Small intestine (tissue), 7 donors: ENCODE measurements at regions not wholly inside any gene's neighbourhood (a gene's known extent, or its start where the extent isn't known, plus 50 kb on each side); places are given as distances from the start of the nearest gene placed in this dataset.
A peak's percentile ranks its signal among the peaks of the same experiment; 100 is the strongest.

Source experiments
- DNase-seq, 2 donors: peaks; one replicate each; pipeline versions ENCODE4 v3.0.0 to v3.0.0-alpha.2; 2013
- FAIRE-seq: peaks from 2 replicates; lab custom pipeline; 2012; peaks lifted over from hg19 to GRCh38; lab: Jason Lieb, UNC
- H3K27ac ChIP-seq, 3 donors: one replicate each; pipeline ENCODE4 v1.5.1; 2013; ENCODE audit warnings: low read length in 2 of 3, mild to moderate bottlenecking in 2 of 3, control low read depth in 1 of 3, inconsistent platforms in 1 of 3, low read depth in 1 of 3, moderate library complexity in 1 of 3
- H3K27me3 ChIP-seq, 3 donors: one replicate each; pipeline ENCODE4 v1.6.1; 2013; ENCODE audit warnings: low read length in 3 of 3, inconsistent platforms in 1 of 3; ENCODE audit not compliant: control insufficient read depth in 3 of 3, insufficient read depth in 3 of 3
- H3K36me3 ChIP-seq, 3 donors: one replicate each; pipeline ENCODE4 v1.6.1; 2013; ENCODE audit warnings: low read length in 3 of 3, inconsistent platforms in 1 of 3, low read depth in 1 of 3, mild to moderate bottlenecking in 1 of 3, moderate library complexity in 1 of 3; ENCODE audit not compliant: control insufficient read depth in 3 of 3, insufficient read depth in 2 of 3
- H3K4me1 ChIP-seq, 3 donors: one replicate each; pipeline ENCODE4 v1.6.1; 2013; ENCODE audit warnings: low read length in 2 of 3, inconsistent platforms in 1 of 3, low read depth in 1 of 3, mild to moderate bottlenecking in 1 of 3, moderate library complexity in 1 of 3; ENCODE audit not compliant: control insufficient read depth in 3 of 3, insufficient read depth in 2 of 3
- H3K4me3 ChIP-seq, 3 donors: one replicate each; pipeline ENCODE4 v1.5.1; 2013; ENCODE audit warnings: low read length in 3 of 3, control low read depth in 1 of 3, inconsistent platforms in 1 of 3, low read depth in 1 of 3, mild to moderate bottlenecking in 1 of 3, moderate library complexity in 1 of 3
- H3K9me3 ChIP-seq, 2 donors: one replicate each; pipeline ENCODE4 v1.6.1; 2013; ENCODE audit warnings: low read depth in 1 of 2, low read length in 1 of 2; ENCODE audit not compliant: control insufficient read depth in 2 of 2, insufficient read depth in 1 of 2
- WGBS, 3 donors: extraction: QIAGEN DNeasy Blood & Tissue Kit; methylation state at CpG; one replicate each; pipeline ENCODE4 v1.1.7; 2013; 5-methylcytosine and 5-hydroxymethylcytosine counted together
- donor health status: healthy with polysubstance abuse.
- donor health status: control.
- donor health status: control.
- donor health status: Bipolar disorder and iron deficiency.
- donor health status: healthy.

DNA sequence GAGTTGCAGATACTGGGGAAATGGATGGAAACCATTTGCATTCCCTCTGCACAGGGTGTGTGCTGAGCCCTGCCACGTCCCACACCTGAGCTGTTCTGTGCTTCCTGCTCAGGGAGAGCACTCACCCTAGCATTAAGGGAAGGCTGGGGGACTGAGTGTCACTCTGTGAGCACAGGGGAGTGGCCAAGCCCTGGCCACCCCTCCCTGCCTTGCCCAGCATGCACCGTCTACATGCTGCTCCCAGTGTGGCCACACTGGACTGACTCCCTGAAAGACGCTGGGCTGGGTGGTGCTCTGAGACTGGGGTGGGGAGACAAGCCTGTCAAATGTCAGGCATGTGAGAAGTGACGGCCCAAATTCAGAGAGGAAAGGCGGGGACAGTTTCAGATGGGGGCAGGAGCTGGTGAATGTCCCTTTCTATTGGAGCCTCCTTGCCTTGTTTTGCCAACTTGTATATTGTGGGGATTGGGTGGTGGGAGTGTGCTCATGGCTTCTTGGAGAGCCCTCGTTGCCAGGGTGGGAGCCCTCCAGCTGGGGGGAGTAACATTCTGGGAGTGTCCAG, 298.4 kb upstream of the HS6ST1 start:
- Histone ChIP-seq H3K4me1 (no peaks in the 10 kb centered on the region), H3K9me3 (no peaks in the 10 kb centered on the region), H3K4me3 (no peak overlapping the region), H3K36me3 (no peaks in the 10 kb centered on the region), H3K27ac (no peak overlapping the region), H3K27me3 (peaks cover 0 to 3% (median 0%) of the 10 kb centered on the region in 3 donors)
- 58 to 64% (median 60%) methylated on average over 5 to 6 of the region's 6 CpGs for WGBS, 3 donors
- DNase-seq, result no peak
- FAIRE-seq, result no peak

DNA sequence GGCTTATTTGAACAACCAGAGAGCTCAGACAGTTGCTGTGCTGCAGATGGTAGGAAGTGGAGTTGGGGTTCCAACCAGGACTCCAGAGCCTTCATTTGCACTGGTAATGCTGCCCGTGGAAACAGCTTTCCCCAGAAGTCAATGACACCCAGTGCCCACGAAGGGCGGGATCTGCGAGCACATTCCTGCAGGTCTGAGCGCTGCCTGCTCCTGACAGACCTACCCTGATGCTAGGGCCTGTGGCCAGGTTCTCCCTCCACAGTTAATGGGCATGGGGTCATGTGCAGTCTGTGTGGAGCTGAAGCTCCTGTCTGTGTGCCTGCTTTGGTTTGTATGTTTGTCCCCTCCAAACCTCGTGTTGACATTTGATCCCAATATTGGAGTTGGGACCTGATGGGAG, 299.0 kb upstream of the HS6ST1 start:
- no peak for DNase-seq
- Histone ChIP-seq H3K27ac (no peak overlapping the region), H3K4me1 (no peaks in the 10 kb centered on the region), H3K27me3 (no peaks in the 10 kb centered on the region), H3K4me3 (no peak overlapping the region), H3K36me3 (no peaks in the 10 kb centered on the region), H3K9me3 (no peaks in the 10 kb centered on the region)
- no peak for FAIRE-seq
- WGBS, 3 donors, result 85 to 87% (median 87%) methylated on average over 6 of the region's 6 CpGs

DNA sequence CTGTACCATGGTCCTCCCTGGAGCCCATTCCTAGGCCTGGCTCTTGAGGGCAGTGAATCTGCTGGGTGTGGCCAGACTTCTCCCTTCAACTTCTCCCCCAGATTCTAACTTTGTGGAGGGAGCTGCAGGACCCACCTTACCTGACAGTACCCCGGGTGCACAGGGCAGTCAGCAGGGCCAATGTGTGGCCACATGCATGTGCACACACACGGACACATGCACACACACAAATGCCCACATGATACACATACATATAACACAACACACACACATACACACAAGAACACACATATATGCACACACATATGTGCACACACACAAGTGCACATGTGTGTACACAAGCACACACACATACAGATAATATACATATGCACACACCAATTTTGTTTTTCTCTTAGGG, 300.0 kb upstream of the HS6ST1 start:
- Histone ChIP-seq H3K36me3 (no peaks in the 10 kb centered on the region), H3K4me1 (no peaks in the 10 kb centered on the region), H3K4me3 (no peak overlapping the region), H3K9me3 (no peaks in the 10 kb centered on the region), H3K27ac (no peak overlapping the region), H3K27me3 (no peaks in the 10 kb centered on the region)
- 89 to 94% (median 92%) methylated on average over 2 of the region's 2 CpGs for WGBS, 3 donors
- DNase-seq, result no peak
- no peak for FAIRE-seq

DNA sequence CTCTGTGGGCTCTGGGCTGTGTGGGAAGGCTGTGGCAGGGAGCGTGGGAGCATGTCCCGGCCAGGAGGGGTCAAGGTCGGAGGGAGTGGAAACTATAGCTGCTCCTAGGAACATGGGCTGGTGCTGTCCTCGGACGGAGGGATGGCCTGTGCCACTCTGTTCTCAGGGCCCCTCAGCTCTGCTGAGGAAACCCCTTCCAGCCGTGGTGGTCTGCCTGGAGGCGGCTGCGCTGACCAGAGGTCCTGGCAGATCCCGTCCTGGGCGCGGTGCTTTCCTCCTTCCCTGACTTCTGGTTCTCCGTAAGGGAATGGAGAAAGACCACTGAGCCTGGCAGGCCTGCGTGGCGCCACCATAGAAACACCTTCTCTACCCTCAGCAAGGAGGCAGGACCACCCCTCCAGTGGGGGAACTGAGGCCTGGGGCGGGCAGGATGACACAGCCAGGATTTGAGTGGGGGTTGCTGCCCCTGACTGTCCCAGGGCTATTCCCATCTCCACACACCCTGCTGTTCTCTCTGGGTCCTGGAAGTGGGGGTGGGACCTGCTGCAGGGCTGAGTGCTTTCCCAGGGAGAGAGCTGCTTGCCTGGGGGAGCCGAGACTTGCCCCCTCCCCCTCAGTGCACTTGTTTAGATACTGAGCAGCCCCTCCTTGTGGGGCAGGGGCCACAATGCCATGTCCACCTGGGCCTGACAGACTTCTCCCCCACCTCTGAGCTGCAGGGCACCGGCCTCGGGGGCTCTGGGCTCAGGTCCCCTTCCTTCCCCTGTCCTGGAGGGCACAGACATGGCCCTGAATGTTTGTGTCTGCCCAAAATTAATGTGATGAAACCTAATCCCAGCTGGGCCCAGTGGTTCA, 301.0 kb upstream of the HS6ST1 start:
- H3K9me3 ChIP-seq, result no peaks in the 10 kb centered on the region
- DNase-seq (no peak), FAIRE-seq (no peak)
- H3K27ac ChIP-seq, result no peak overlapping the region
- no peak overlapping the region for H3K4me3 ChIP-seq
- 86 to 92% (median 90%) methylated on average over 16 to 18 of the region's 18 CpGs for WGBS, 3 donors
- H3K27me3 ChIP-seq, result no peaks in the 10 kb centered on the region
- H3K36me3 ChIP-seq, result no peaks in the 10 kb centered on the region
- no peaks in the 10 kb centered on the region for H3K4me1 ChIP-seq

DNA sequence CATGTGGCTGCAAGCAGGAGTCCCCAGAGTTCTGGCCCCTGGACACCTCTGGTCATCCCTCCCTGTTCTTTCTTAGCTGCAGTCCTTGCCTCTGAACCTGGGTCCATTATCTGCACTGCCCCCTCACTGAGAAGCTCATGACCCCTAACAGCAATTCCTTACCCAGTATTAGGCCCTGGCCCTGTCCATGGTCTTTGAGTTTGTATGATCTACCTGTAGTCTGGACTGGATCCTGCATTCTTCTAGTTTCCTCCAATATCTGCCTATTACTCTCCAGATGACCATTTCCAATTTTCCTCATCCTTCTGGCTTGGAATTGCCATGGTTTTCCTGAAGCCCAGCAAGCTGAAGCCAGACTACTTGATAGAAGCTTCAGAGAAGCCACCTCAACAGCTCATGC, 302.4 kb upstream of the HS6ST1 start:
- H3K36me3 ChIP-seq, result no peaks in the 10 kb centered on the region
- H3K4me3 ChIP-seq, result no peak overlapping the region
- no peaks in the 10 kb centered on the region for H3K4me1 ChIP-seq
- no peaks in the 10 kb centered on the region for H3K27me3 ChIP-seq
- H3K9me3 ChIP-seq, result no peaks in the 10 kb centered on the region
- FAIRE-seq (no peak), DNase-seq (no peak)
- H3K27ac ChIP-seq, result no peak overlapping the region

DNA sequence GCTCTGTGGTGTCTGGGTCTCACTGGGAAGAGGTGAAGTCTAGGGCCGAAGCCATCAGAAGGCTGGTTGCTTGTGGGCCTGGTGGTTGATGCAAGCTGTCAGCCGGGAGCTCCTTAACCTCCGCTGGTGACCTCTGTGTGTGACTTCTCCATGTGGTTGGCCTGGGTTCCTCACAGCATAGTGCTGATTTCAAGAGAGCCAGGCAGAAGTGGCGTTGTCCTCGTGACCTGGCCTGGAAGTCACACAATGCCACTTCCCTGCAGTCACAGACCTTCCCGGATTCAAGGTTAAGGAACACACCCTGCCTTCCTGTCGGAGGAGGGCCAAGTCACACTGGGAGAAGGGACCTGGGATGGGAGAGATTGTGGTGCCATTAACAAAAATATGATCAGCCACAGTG, 303.7 kb upstream of the HS6ST1 start:
- 75 to 85% (median 84%) methylated on average over 7 of the region's 7 CpGs for WGBS, 3 donors
- no peaks in the 10 kb centered on the region for H3K4me1 ChIP-seq
- FAIRE-seq (no peak), DNase-seq (peak in 1 of 2 donors; percentile 4)
- H3K27me3 ChIP-seq, result no peaks in the 10 kb centered on the region
- no peaks in the 10 kb centered on the region for H3K9me3 ChIP-seq
- H3K36me3 ChIP-seq, result no peaks in the 10 kb centered on the region
- H3K27ac ChIP-seq, result no peak overlapping the region
- no peak overlapping the region for H3K4me3 ChIP-seq

DNA sequence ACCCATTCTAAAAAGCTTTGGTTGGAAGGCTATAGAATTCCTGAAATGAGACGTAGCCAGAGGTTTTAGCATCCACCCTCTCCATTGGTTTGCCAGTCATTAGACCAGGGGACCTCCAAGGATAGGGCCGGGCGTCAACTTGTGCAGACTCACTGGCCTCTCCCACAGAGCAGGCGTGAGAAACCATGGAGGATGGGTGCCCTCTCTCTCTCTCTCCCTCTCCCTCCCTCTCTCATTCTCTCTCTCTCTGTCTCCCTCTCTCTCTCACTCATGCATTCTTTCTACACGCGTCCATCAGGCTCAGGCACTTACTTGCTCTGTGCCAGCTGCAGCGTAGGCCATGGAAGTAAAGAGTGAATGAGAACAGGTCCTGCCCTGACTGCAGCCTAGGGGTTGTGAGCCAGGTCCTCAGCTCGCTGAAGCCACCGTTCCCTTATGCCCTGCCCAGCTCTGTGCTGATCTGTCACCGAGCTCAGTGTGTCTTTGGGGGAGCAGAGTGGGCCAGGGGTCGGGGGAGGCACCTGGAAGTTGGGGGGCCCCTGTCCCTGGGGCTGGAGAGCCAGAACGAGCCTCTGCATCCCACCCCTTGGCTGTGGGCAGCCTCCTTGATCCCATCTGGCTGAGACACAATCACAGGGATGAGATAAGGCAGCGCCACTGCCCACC, 304.4 kb upstream of the HS6ST1 start:
- WGBS, 3 donors, result 85 to 90% (median 87%) methylated on average over 13 of the region's 13 CpGs
- Histone ChIP-seq H3K27ac (no peak overlapping the region), H3K36me3 (no peaks in the 10 kb centered on the region), H3K4me3 (no peak overlapping the region), H3K9me3 (no peaks in the 10 kb centered on the region), H3K27me3 (peaks cover 0 to under 1% (median 0%) of the 10 kb centered on the region in 3 donors), H3K4me1 (no peaks in the 10 kb centered on the region)
- FAIRE-seq, result no peak
- no peak for DNase-seq

DNA sequence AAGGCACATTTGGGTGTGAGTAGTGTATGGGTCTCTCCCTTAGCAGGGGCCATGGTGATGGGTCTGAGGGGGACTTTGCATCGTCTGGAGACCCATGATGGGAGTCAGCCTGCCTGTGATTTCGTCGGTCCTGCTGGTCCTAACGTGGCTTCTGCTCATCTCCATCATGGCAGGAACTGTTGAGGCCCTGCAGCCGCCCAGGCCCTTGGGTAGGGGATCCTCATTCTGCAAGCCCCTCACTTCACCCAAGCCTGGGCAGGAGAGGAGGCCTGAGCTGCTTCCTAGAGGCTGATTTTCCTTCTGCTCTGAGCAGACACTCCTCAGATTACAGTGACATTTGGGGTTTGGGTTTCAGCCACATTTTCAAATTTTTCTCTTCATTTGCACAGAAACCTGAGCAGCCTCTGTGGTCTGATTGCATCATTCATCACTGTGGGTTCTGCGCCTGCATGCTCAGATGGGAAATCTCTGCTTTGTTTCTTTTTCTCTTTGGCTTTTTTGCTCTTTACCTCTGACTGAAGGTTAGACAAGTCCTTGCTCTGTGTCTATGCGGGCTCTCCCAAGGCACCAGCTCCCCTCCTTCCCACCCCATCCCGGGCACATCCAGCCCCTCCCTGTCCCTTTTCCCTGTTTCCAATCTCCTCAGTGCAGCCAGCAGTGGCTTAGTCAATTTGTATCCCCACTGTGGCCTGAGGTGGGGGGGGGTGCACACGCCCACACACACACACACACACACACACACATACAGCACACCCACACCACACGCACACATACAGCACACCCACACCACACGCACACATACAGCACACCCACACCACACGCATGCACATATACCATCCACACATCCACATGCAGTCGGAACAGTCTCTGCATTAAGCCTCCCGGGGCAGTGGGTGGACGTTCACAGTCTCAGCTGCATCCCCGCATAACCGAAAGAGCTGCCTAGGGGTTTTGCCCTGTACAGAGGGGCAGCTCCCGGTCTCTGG, 305.4 kb upstream of the HS6ST1 start:
- Histone ChIP-seq H3K4me3 (no peak overlapping the region), H3K9me3 (no peaks in the 10 kb centered on the region), H3K4me1 (no peaks in the 10 kb centered on the region), H3K27me3 (peaks cover 0 to 2% (median 0%) of the 10 kb centered on the region in 3 donors), H3K36me3 (no peaks in the 10 kb centered on the region), H3K27ac (no peak overlapping the region)
- no peak for FAIRE-seq
- WGBS, 3 donors, result 72 to 81% (median 80%) methylated on average over 18 of the region's 18 CpGs
- DNase-seq, result no peak
